ENCODE measurements at regions not wholly inside any gene's neighbourhood (a gene's known extent, or its start where the extent isn't known, plus 50 kb on each side); places are given as distances from the start of the nearest gene placed in this dataset.
A peak's percentile ranks its signal among the peaks of the same experiment; 100 is the strongest.

DNA sequence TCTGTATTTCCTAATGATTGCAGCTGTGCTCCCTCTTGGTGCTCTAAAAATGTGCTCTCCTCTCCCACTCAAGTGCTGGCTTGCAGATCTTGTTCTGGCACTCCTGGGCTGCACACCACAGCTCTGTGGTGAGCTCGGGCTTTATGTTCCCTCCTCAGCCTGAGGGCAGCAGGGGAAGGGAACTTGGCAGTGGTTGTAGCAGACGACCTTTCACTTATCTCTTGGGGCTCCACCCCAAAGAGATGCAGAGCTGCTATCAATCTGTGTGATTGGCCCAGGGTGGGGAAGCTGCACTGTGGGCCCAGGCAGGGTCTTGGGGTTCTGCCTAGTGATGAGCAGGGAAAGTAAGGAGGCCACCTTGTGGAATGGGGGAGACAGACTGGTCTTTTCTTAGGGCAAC is 143.5 kb upstream of the GORAB start:
- Histone ChIP-seq H3K36me3 (ENCODE audit: control insufficient read depth in 2 of 4, insufficient read depth in 4 of 4, low read length in 3 of 4) (no peaks in the 10 kb centered on the region), H2BK20ac (ENCODE audit: low read length) (no peak overlapping the region), H3K9ac (replicated peaks in 1 of 4; ENCODE audit: extremely low read depth in 1 of 4, low read depth in 3 of 4, low read length in 3 of 4) (no peak overlapping the region), H2AFZ (ENCODE audit: low read length) (peak overlapping the region; percentile 73; the same call in 1 of the 2 replicates), H4K20me1 (replicated peaks in 1 of 2; ENCODE audit: control insufficient read depth in 1 of 2, insufficient read depth in 2 of 2, low read length in 2 of 2) (no peaks in the 10 kb centered on the region), H3K14ac (ENCODE audit: insufficient read length) (no peak overlapping the region), H2BK15ac (ENCODE audit: low read length) (no peak overlapping the region), H3K4me1 (replicated peaks in 1 of 4; ENCODE audit: control insufficient read depth in 3 of 4, insufficient read depth in 4 of 4, low read length in 3 of 4) (no peaks in the 10 kb centered on the region), H3K79me2 (ENCODE audit: control insufficient read depth in 1 of 2, insufficient read depth in 2 of 2, low read length in 2 of 2) (no peaks in the 10 kb centered on the region), H3K23ac (ENCODE audit: insufficient read length) (no peak overlapping the region), H4K8ac (ENCODE audit: extremely low read depth, insufficient read depth, low read length) (peak overlapping the region; percentile 51; the same call in 1 of the 2 replicates), H3K4me2 (ENCODE audit: insufficient read depth in 1 of 2, low read depth in 2 of 2, low read length in 2 of 2) (no peak overlapping the region), H4K91ac (replicated peaks; ENCODE audit: insufficient read length, low read length) (no peak overlapping the region), H3K56ac (replicated peaks; ENCODE audit: insufficient read length, low read depth, low read length) (no peak overlapping the region), H3K27me3 (replicated peaks in 1 of 4; ENCODE audit: control insufficient read depth in 3 of 4, extremely low read depth in 1 of 4, insufficient read depth in 3 of 4, low read length in 3 of 4) (no peaks in the 10 kb centered on the region), H3K4ac (replicated peaks; ENCODE audit: insufficient read length, low read depth, low read length) (no peak overlapping the region), H3K79me1 (ENCODE audit: low read depth, low read length) (no peaks in the 10 kb centered on the region), H3K4me3 (ENCODE audit: extremely low read depth in 1 of 4, insufficient read depth in 2 of 4, low read depth in 3 of 4, low read length in 4 of 4) (no peak overlapping the region), H3K23me2 (ENCODE audit: low read depth, low read length) (no peaks in the 10 kb centered on the region), H2BK5ac (ENCODE audit: low read depth, low read length) (no peak overlapping the region), H2BK120ac (replicated peaks; ENCODE audit: low read depth, low read length) (no peak overlapping the region), H3K27ac (ENCODE audit: low read depth, low read length) (no peak overlapping the region), H4K5ac (ENCODE audit: insufficient read length, low read depth, low read length) (no peak overlapping the region), H3K9me3 (ENCODE audit: insufficient read depth in 2 of 2, low read depth in 1 of 2, low read length in 1 of 2) (no peaks in the 10 kb centered on the region), H3K18ac (ENCODE audit: extremely low read depth, low read length) (no peak overlapping the region), H2AK5ac (ENCODE audit: low read depth, low read length) (no peak overlapping the region), H2BK12ac (ENCODE audit: low read depth, low read length) (peak overlapping the region; percentile 39; the same call in 1 of the 2 replicates)
- WGBS, 2 experiments (ENCODE audit: extremely low coverage in 1 of 2, insufficient coverage in 1 of 2, insufficient read length in 1 of 2, insufficient replicate concordance in 2 of 2, low coverage in 1 of 2, low lambda C conversion rate in 2 of 2, missing lambda C conversion rate in 1 of 2) = 78% methylated on average over 2 of the region's 2 CpGs; no CpG with 5 or more reads in 1 of the 2 experiments
- POLR2A ChIA-PET (ENCODE audit: partially characterized antibody) = no interaction called here
- DNase-seq (ENCODE audit: low read depth in 1 of 2, low spot score in 2 of 2) (no peak), FAIRE-seq (no peak)
- CTCF ChIA-PET (ENCODE audit: partially characterized antibody) = interaction anchor here (1.1 kb wide), 1 partner anchor 14 kb away, joined by 3 read pairs; no protein-coding TSS in a partner anchor
- TF ChIP-seq BRCA1 (IDR thresholded peaks at IDR 0.05; ENCODE audit: low read depth, low read length) (no peak), POLR2AphosphoS5 (IDR thresholded peaks at IDR 0.05; ENCODE audit: low read depth, low read length) (no peak), POLR2A (IDR thresholded peaks at IDR 0.05; ENCODE audit: control extremely low read depth in 1 of 2, low read depth in 2 of 2, low read length in 2 of 2) (no peak), GABPA (IDR thresholded peaks at IDR 0.05; ENCODE audit: borderline replicate concordance, insufficient read depth, low read length) (no peak), POU5F1 (IDR thresholded peaks at IDR 0.05; ENCODE audit: low read depth, low read length) (no peak), SUZ12 (IDR thresholded peaks at IDR 0.05; ENCODE audit: low read length) (no peak), TCF12 (IDR thresholded peaks at IDR 0.05; ENCODE audit: low read depth, low read length) (no peak), USF2 (IDR thresholded peaks at IDR 0.05; ENCODE audit: low read length) (no peak), SIX5 (IDR thresholded peaks at IDR 0.05; ENCODE audit: low read depth, low read length) (no peak), TAF1 (IDR thresholded peaks at IDR 0.05; ENCODE audit: low read depth, low read length) (no peak), EP300 (IDR thresholded peaks at IDR 0.05; ENCODE audit: borderline replicate concordance in 1 of 2, low read depth in 2 of 2, low read length in 2 of 2) (no peak), TEAD4 (IDR thresholded peaks at IDR 0.05; ENCODE audit: low read depth, low read length) (no peak)
- TF ChIP-seq, protein P1, sequence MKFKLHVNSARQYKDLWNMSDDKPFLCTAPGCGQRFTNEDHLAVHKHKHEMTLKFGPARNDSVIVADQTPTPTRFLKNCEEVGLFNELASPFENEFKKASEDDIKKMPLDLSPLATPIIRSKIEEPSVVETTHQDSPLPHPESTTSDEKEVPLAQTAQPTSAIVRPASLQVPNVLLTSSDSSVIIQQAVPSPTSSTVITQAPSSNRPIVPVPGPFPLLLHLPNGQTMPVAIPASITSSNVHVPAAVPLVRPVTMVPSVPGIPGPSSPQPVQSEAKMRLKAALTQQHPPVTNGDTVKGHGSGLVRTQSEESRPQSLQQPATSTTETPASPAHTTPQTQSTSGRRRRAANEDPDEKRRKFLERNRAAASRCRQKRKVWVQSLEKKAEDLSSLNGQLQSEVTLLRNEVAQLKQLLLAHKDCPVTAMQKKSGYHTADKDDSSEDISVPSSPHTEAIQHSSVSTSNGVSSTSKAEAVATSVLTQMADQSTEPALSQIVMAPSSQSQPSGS (IDR thresholded peaks at IDR 0.05; ENCODE audit: low read length) = no peak

Measured in H1 (cell line).